HEK293 (cell line): ENCODE measurements at regions not wholly inside any gene's neighbourhood (a gene's known extent, or its start where the extent isn't known, plus 50 kb on each side); places are given as distances from the start of the nearest gene placed in this dataset.

ENCODE experiments used
- CTCF ChIA-PET: fragments of 350-600 bp; formaldehyde crosslinking; extraction: SDS; loops from one replicate; lab custom pipeline; 2021; ENCODE audit warnings: antibody characterized with exemption; lab: Yijun Ruan, JAX
- POLR2A ChIA-PET: fragments of 300-600 bp; formaldehyde crosslinking; extraction: SDS; loops from one replicate; lab custom pipeline; 2020; ENCODE audit warnings: antibody characterized with exemption, inconsistent platforms; lab: Yijun Ruan, JAX
- H3K27ac ChIP-seq: fragments of 200-500 bp; sonication (Bioruptor generic); 2 replicates; pipeline ENCODE4 v1.5.1; 2014; ENCODE audit warnings: low read depth, low read length, control low read depth, inconsistent platforms; ENCODE audit errors: extremely low read depth
- H3K36me3 ChIP-seq, 2 experiments: fragments of 200-500 bp in 1 of 2; sonication (Bioruptor generic) in 1 of 2; 1 replicate in 1 of 2; 2 replicates in 1 of 2; pipeline ENCODE4 v1.5.1; 2014 to 2017; ENCODE audit warnings: inconsistent platforms in 2 of 2, low read length in 2 of 2; ENCODE audit not compliant: control insufficient read depth in 2 of 2, insufficient read depth in 1 of 2
- H3K4me1 ChIP-seq: fragments of 200-500 bp; sonication (Bioruptor generic); 2 replicates; pipeline ENCODE4 v1.5.1; 2014; ENCODE audit warnings: mild to moderate bottlenecking, low read length, inconsistent platforms; ENCODE audit not compliant: control insufficient read depth, insufficient read depth
- H3K4me3 ChIP-seq: 2 replicates; pipeline ENCODE4 v1.5.1; 2011; ENCODE audit warnings: low read depth, mild to moderate bottlenecking, control low read depth, low read length, moderate library complexity
- H3K9me3 ChIP-seq: fragments of 200-500 bp; sonication (Bioruptor generic); 2 replicates; pipeline ENCODE4 v1.5.1; 2014; ENCODE audit warnings: low read depth, low read length, inconsistent platforms; ENCODE audit not compliant: control insufficient read depth, insufficient read depth
- IKZF3 ChIP-seq: fragments of 450-650 bp; IDR thresholded peaks from 2 replicates; pipeline ENCODE4 v1.5.0; 2018; ENCODE audit warnings: missing biosample characterization, mild to moderate bottlenecking, missing genetic modification characterization, moderate library complexity
- MZF1 ChIP-seq: fragments of 450-650 bp; formaldehyde crosslinking; IDR thresholded peaks from 2 replicates; pipeline ENCODE4 v1.5.1; 2017; ENCODE audit warnings: missing biosample characterization, missing genetic modification characterization, borderline replicate concordance
- SP7 ChIP-seq: fragments of 450-650 bp; formaldehyde crosslinking; IDR thresholded peaks from 2 replicates; pipeline ENCODE4 v1.5.1; 2016; ENCODE audit warnings: missing biosample characterization, missing genetic modification characterization
- TRIM28 ChIP-seq: IDR thresholded peaks from 2 replicates; pipeline ENCODE4 v1.6.1; 2011; ENCODE audit warnings: low read length, control low read depth, borderline replicate concordance
- ZBTB44 ChIP-seq: fragments of 450-650 bp; IDR thresholded peaks from 2 replicates; pipeline ENCODE4 v1.5.1; 2018; ENCODE audit warnings: missing biosample characterization, mild to moderate bottlenecking, missing genetic modification characterization
- ZBTB49 ChIP-seq: fragments of 450-650 bp; formaldehyde crosslinking; IDR thresholded peaks from 2 replicates; pipeline ENCODE4 v1.5.1; 2016; ENCODE audit warnings: missing biosample characterization, missing genetic modification characterization, low read depth
- ZFHX2 ChIP-seq: fragments of 450-650 bp; formaldehyde crosslinking; conservative IDR thresholded peaks from 2 replicates; pipeline ENCODE4 v1.5.1; 2016; ENCODE audit warnings: missing biosample characterization, missing genetic modification characterization
- ZNF138 ChIP-seq: fragments of 450-650 bp; formaldehyde crosslinking; IDR thresholded peaks from 2 replicates; pipeline ENCODE4 v1.5.1; 2016; ENCODE audit warnings: missing biosample characterization, missing genetic modification characterization, borderline replicate concordance
- ZNF239 ChIP-seq: fragments of 450-650 bp; formaldehyde crosslinking; IDR thresholded peaks from 2 replicates; pipeline ENCODE4 v1.5.1; 2016; ENCODE audit warnings: missing biosample characterization, missing genetic modification characterization
- ZNF510 ChIP-seq: fragments of 450-650 bp; formaldehyde crosslinking; IDR thresholded peaks from 2 replicates; pipeline ENCODE4 v1.5.1; 2018; ENCODE audit warnings: mild to moderate bottlenecking, missing genetic modification characterization, missing biosample characterization; ENCODE audit not compliant: insufficient replicate concordance
- ZNF518A ChIP-seq: fragments of 450-650 bp; formaldehyde crosslinking; conservative IDR thresholded peaks from 2 replicates; pipeline ENCODE4 v1.5.1; 2016; ENCODE audit warnings: low read depth, missing biosample characterization, missing genetic modification characterization
- ZNF549 ChIP-seq: fragments of 450-650 bp; IDR thresholded peaks from 2 replicates; pipeline ENCODE4 v1.5.1; 2018; ENCODE audit warnings: missing biosample characterization, missing genetic modification characterization, mild to moderate bottlenecking, inconsistent platforms, moderate library complexity
- ZNF558 ChIP-seq: fragments of 450-650 bp; formaldehyde crosslinking; IDR thresholded peaks from 2 replicates; pipeline ENCODE4 v1.5.1; 2016; ENCODE audit warnings: missing biosample characterization, missing genetic modification characterization
- ZNF600 ChIP-seq: fragments of 450-650 bp; formaldehyde crosslinking; IDR thresholded peaks from 2 replicates; pipeline ENCODE4 v1.5.1; 2016; ENCODE audit warnings: missing biosample characterization, missing genetic modification characterization
- ZNF658 ChIP-seq: fragments of 450-650 bp; formaldehyde crosslinking; IDR thresholded peaks from 2 replicates; pipeline ENCODE4; 2016; ENCODE audit warnings: missing biosample characterization, missing genetic modification characterization
- ZNF768 ChIP-seq: fragments of 450-650 bp; formaldehyde crosslinking; IDR thresholded peaks from 2 replicates; pipeline ENCODE4 v1.5.1; 2018; ENCODE audit warnings: missing biosample characterization, mild to moderate bottlenecking, missing genetic modification characterization
- ZNF791 ChIP-seq: fragments of 450-650 bp; formaldehyde crosslinking; IDR thresholded peaks from 2 replicates; pipeline ENCODE4 v1.5.1; 2016; ENCODE audit warnings: missing biosample characterization, missing genetic modification characterization
- ZNF830 ChIP-seq: fragments of 450-650 bp; IDR thresholded peaks from 2 replicates; pipeline ENCODE4 v1.5.0; 2018; ENCODE audit warnings: missing biosample characterization, missing genetic modification characterization, low read depth, mild to moderate bottlenecking, moderate library complexity
- TF ChIP-seq, protein P1 (sequence below): fragments of 450-650 bp; formaldehyde crosslinking; IDR thresholded peaks from 2 replicates; pipeline ENCODE4 v1.5.1; 2017; ENCODE audit warnings: missing biosample characterization, missing genetic modification characterization
- TF ChIP-seq, protein P2 (sequence below): fragments of 450-650 bp; formaldehyde crosslinking; IDR thresholded peaks from 2 replicates; pipeline ENCODE4 v1.5.1; 2017; ENCODE audit warnings: missing biosample characterization, missing genetic modification characterization
- TF ChIP-seq, protein P3 (sequence below): fragments of 450-650 bp; formaldehyde crosslinking; IDR thresholded peaks from 2 replicates; pipeline ENCODE4 v1.5.1; 2017; ENCODE audit warnings: missing biosample characterization, missing genetic modification characterization

DNA sequence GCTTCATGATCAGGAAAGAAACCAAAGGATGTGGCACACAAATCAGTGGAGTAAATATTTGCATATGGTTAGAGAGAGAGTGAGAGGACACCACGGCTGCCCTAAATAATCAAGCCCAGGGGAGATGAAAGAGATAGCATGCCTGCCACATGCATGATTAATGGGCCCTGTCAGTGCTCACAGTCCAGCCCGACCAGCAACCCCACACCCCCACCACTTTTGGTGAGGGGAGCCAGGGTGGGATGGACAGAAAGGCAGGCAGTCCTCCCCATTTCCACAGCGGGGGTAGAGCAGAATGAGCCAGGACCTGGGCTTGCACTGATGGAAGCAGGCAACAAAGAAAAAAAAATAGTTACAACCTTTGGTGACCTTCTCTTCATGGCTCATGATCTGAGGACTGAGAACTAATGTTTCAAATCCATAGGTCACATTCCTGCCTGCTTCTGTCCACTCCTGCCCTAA lies 545.0 kb downstream of the ETS1 start:
- ChIA-PET CTCF (interaction anchor here (3.7 kb wide), 1 partner anchor 116 kb away, joined by 32 read pairs; no protein-coding TSS in a partner anchor), POLR2A (no interaction called here)
- Histone ChIP-seq H3K4me3 (no peak overlapping the region), H3K9me3 (no peaks in the 10 kb centered on the region), H3K36me3 (no peaks in the 10 kb centered on the region), H3K27ac (no peak overlapping the region), H3K4me1 (no peaks in the 10 kb centered on the region)
- TF ChIP-seq ZNF549 (tag by site-specific recombination) (no peak), TRIM28 (no peak), ZNF518A (tag by site-specific recombination) (no peak), ZNF830 (tag by site-specific recombination) (no peak), ZNF658 (tag by site-specific recombination) (no peak), MZF1 (tag by site-specific recombination) (no peak), ZNF791 (no peak)

- POLR2A ChIA-PET = no interaction called here
- CTCF ChIA-PET = no interaction called here
- H3K4me1 ChIP-seq = no peaks in the 10 kb centered on the region
- no peaks in the 10 kb centered on the region for H3K9me3 ChIP-seq
- no peak overlapping the region for H3K4me3 ChIP-seq
- H3K36me3 ChIP-seq = no peaks in the 10 kb centered on the region
- no peak overlapping the region for H3K27ac ChIP-seq
- TF ChIP-seq ZFHX2 (tag by site-specific recombination) (no peak), ZBTB44 (tag by site-specific recombination) (no peak), ZNF600 (no peak), ZNF138 (tag by site-specific recombination) (no peak), ZNF239 (tag by site-specific recombination) (no peak), ZBTB49 (tag by site-specific recombination) (no peak), ZNF768 (no peak), ZNF510 (tag by site-specific recombination) (no peak), ZNF558 (tag by site-specific recombination) (no peak), IKZF3 (tag by site-specific recombination) (no peak), SP7 (tag by site-specific recombination) (no peak)
- TF ChIP-seq, protein P1, sequence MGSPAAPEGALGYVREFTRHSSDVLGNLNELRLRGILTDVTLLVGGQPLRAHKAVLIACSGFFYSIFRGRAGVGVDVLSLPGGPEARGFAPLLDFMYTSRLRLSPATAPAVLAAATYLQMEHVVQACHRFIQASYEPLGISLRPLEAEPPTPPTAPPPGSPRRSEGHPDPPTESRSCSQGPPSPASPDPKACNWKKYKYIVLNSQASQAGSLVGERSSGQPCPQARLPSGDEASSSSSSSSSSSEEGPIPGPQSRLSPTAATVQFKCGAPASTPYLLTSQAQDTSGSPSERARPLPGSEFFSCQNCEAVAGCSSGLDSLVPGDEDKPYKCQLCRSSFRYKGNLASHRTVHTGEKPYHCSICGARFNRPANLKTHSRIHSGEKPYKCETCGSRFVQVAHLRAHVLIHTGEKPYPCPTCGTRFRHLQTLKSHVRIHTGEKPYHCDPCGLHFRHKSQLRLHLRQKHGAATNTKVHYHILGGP (tag by site-specific recombination) = no peak
- TF ChIP-seq, protein P2, sequence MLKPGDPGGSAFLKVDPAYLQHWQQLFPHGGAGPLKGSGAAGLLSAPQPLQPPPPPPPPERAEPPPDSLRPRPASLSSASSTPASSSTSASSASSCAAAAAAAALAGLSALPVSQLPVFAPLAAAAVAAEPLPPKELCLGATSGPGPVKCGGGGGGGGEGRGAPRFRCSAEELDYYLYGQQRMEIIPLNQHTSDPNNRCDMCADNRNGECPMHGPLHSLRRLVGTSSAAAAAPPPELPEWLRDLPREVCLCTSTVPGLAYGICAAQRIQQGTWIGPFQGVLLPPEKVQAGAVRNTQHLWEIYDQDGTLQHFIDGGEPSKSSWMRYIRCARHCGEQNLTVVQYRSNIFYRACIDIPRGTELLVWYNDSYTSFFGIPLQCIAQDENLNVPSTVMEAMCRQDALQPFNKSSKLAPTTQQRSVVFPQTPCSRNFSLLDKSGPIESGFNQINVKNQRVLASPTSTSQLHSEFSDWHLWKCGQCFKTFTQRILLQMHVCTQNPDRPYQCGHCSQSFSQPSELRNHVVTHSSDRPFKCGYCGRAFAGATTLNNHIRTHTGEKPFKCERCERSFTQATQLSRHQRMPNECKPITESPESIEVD (tag by site-specific recombination) = no peak
- TF ChIP-seq, protein P3, sequence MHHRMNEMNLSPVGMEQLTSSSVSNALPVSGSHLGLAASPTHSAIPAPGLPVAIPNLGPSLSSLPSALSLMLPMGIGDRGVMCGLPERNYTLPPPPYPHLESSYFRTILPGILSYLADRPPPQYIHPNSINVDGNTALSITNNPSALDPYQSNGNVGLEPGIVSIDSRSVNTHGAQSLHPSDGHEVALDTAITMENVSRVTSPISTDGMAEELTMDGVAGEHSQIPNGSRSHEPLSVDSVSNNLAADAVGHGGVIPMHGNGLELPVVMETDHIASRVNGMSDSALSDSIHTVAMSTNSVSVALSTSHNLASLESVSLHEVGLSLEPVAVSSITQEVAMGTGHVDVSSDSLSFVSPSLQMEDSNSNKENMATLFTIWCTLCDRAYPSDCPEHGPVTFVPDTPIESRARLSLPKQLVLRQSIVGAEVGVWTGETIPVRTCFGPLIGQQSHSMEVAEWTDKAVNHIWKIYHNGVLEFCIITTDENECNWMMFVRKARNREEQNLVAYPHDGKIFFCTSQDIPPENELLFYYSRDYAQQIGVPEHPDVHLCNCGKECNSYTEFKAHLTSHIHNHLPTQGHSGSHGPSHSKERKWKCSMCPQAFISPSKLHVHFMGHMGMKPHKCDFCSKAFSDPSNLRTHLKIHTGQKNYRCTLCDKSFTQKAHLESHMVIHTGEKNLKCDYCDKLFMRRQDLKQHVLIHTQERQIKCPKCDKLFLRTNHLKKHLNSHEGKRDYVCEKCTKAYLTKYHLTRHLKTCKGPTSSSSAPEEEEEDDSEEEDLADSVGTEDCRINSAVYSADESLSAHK = no peak
Measured at GRCh38 chr11:128040603-128041002, 546.8 kb downstream of the ETS1 start.
